IgD-negative memory B cell (primary cell): ENCODE measurements at regions not wholly inside any gene's neighbourhood (a gene's known extent, or its start where the extent isn't known, plus 50 kb on each side); places are given as distances from the start of the nearest gene placed in this dataset.

Experiments used
- H3K27ac Mint-ChIP-seq, 3 donors: one replicate each; pipeline ENCODE4 v1.8.0; 2020 to 2022; ENCODE audit warnings: mild to moderate bottlenecking in 3 of 3, mixed read lengths in 3 of 3, moderate library complexity in 1 of 3
- H3K27me3 Mint-ChIP-seq: one replicate; pipeline ENCODE4 v1.8.0; 2021; ENCODE audit warnings: mixed read lengths
- H3K36me3 Mint-ChIP-seq: one replicate; pipeline ENCODE4 v1.8.0; 2020; ENCODE audit warnings: mild to moderate bottlenecking, mixed read lengths
- H3K4me1 Mint-ChIP-seq, 3 donors: one replicate each; pipeline ENCODE4 v1.8.0; 2020 to 2022; ENCODE audit warnings: mixed read lengths in 3 of 3, mild to moderate bottlenecking in 1 of 3
- H3K4me3 Mint-ChIP-seq, 4 donors: one replicate each; pipeline ENCODE4 v1.8.0; 2020 to 2022; ENCODE audit warnings: mild to moderate bottlenecking in 4 of 4, mixed read lengths in 4 of 4, moderate library complexity in 3 of 4
- H3K9me3 Mint-ChIP-seq, 3 donors: one replicate each; pipeline ENCODE4 v1.8.0; 2020 to 2021; ENCODE audit warnings: mixed read lengths in 3 of 3, mild to moderate bottlenecking in 1 of 3

- Mint-ChIP-seq H3K4me3 (no peak overlapping the region), H3K27me3 (peaks cover 2% of the 10 kb centered on the region), H3K4me1 (no peaks in the 10 kb centered on the region), H3K36me3 (no peaks in the 10 kb centered on the region), H3K27ac (no peak overlapping the region), H3K9me3 (peaks cover 0 to 4% (median 0%) of the 10 kb centered on the region in 3 donors)
Observed at GRCh38 chr16:79786389-79786788, 185.9 kb upstream of the MAF start.

- Mint-ChIP-seq H3K9me3 (no peaks in the 10 kb centered on the region), H3K36me3 (no peaks in the 10 kb centered on the region), H3K4me1 (no peaks in the 10 kb centered on the region), H3K27me3 (peaks cover 2% of the 10 kb centered on the region), H3K27ac (no peak overlapping the region), H3K4me3 (no peak overlapping the region)
Observed at GRCh38 chr16:79784007-79784406, 183.5 kb upstream of the MAF start.

GRCh38 chr16:79777679-79778078 lies 177.1 kb upstream of the MAF start:
- no peak overlapping the region for H3K27ac Mint-ChIP-seq
- H3K27me3 Mint-ChIP-seq = peaks cover 18% of the 10 kb centered on the region
- no peaks in the 10 kb centered on the region for H3K9me3 Mint-ChIP-seq
- H3K4me3 Mint-ChIP-seq = no peak overlapping the region
- H3K4me1 Mint-ChIP-seq = no peaks in the 10 kb centered on the region
- peaks cover 2% of the 10 kb centered on the region for H3K36me3 Mint-ChIP-seq

- Mint-ChIP-seq H3K27ac (no peak overlapping the region), H3K27me3 (peaks cover 24% of the 10 kb centered on the region), H3K36me3 (peaks cover 2% of the 10 kb centered on the region), H3K9me3 (no peaks in the 10 kb centered on the region), H3K4me3 (no peak overlapping the region), H3K4me1 (no peaks in the 10 kb centered on the region)
Observed at GRCh38 chr16:79776243-79776847, 175.8 kb upstream of the MAF start.

- peaks cover 2% of the 10 kb centered on the region for H3K36me3 Mint-ChIP-seq
- peaks cover 29% of the 10 kb centered on the region for H3K27me3 Mint-ChIP-seq
- H3K4me3 Mint-ChIP-seq = no peak overlapping the region
- H3K4me1 Mint-ChIP-seq = peaks cover 4 to 8% (median 6%) of the 10 kb centered on the region in 3 donors
- no peaks in the 10 kb centered on the region for H3K9me3 Mint-ChIP-seq
- H3K27ac Mint-ChIP-seq = no peak overlapping the region
Observed at GRCh38 chr16:79772784-79773183, 172.2 kb upstream of the MAF start.

GRCh38 chr16:79772048-79772447 lies 171.5 kb upstream of the MAF start:
- Mint-ChIP-seq H3K27ac (no peak overlapping the region), H3K36me3 (peaks cover 2% of the 10 kb centered on the region), H3K4me1 (peaks cover 4 to 9% (median 6%) of the 10 kb centered on the region in 3 donors), H3K4me3 (peak overlapping the region in 1 of 4 donors; percentile 15), H3K27me3 (peaks cover 29% of the 10 kb centered on the region), H3K9me3 (no peaks in the 10 kb centered on the region)

GRCh38 chr16:79770244-79771064 lies 169.9 kb upstream of the MAF start:
- Mint-ChIP-seq H3K27ac (peak overlapping the region in 2 of 3 donors; percentile 91 to 95), H3K9me3 (no peaks in the 10 kb centered on the region), H3K27me3 (peaks cover 20% of the 10 kb centered on the region), H3K36me3 (no peaks in the 10 kb centered on the region), H3K4me1 (peaks cover 4 to 9% (median 6%) of the 10 kb centered on the region in 3 donors), H3K4me3 (peak overlapping the region; percentile 80 to 93 (median 88))

GRCh38 chr16:79769928-79770243 lies 169.3 kb upstream of the MAF start:
- peaks cover 18% of the 10 kb centered on the region for H3K27me3 Mint-ChIP-seq
- peak overlapping the region; percentile 40 to 90 (median 84) for H3K4me3 Mint-ChIP-seq
- H3K9me3 Mint-ChIP-seq = no peaks in the 10 kb centered on the region
- H3K27ac Mint-ChIP-seq = peak overlapping the region in 1 of 3 donors; percentile 63
- H3K4me1 Mint-ChIP-seq = peaks cover 4 to 9% (median 6%) of the 10 kb centered on the region in 3 donors
- no peaks in the 10 kb centered on the region for H3K36me3 Mint-ChIP-seq

GRCh38 chr16:79769270-79769927 lies 168.9 kb upstream of the MAF start:
- H3K9me3 Mint-ChIP-seq = no peaks in the 10 kb centered on the region
- peaks cover 4 to 9% (median 6%) of the 10 kb centered on the region in 3 donors for H3K4me1 Mint-ChIP-seq
- H3K27ac Mint-ChIP-seq = no peak overlapping the region
- peaks cover 17% of the 10 kb centered on the region for H3K27me3 Mint-ChIP-seq
- peak overlapping the region in 2 of 4 donors; percentile 25 to 40 for H3K4me3 Mint-ChIP-seq
- H3K36me3 Mint-ChIP-seq = no peaks in the 10 kb centered on the region

- H3K4me1 Mint-ChIP-seq = peaks cover 4 to 9% (median 6%) of the 10 kb centered on the region in 3 donors
- peak overlapping the region in 2 of 4 donors; percentile 23 to 61 for H3K4me3 Mint-ChIP-seq
- H3K27ac Mint-ChIP-seq = no peak overlapping the region
- no peaks in the 10 kb centered on the region for H3K9me3 Mint-ChIP-seq
- no peaks in the 10 kb centered on the region for H3K36me3 Mint-ChIP-seq
- H3K27me3 Mint-ChIP-seq = peaks cover 15% of the 10 kb centered on the region
Observed at GRCh38 chr16:79768276-79768970, 167.9 kb upstream of the MAF start.

- Mint-ChIP-seq H3K4me3 (no peak overlapping the region), H3K9me3 (no peaks in the 10 kb centered on the region), H3K27ac (no peak overlapping the region), H3K27me3 (peaks cover 15% of the 10 kb centered on the region), H3K36me3 (no peaks in the 10 kb centered on the region), H3K4me1 (peaks cover 4 to 9% (median 6%) of the 10 kb centered on the region in 3 donors)
Observed at GRCh38 chr16:79767421-79768275, 167.1 kb upstream of the MAF start.

- H3K27ac Mint-ChIP-seq = no peak overlapping the region
- peaks cover 3 to 7% (median 4%) of the 10 kb centered on the region in 3 donors for H3K4me1 Mint-ChIP-seq
- no peaks in the 10 kb centered on the region for H3K36me3 Mint-ChIP-seq
- no peak overlapping the region for H3K4me3 Mint-ChIP-seq
- peaks cover 6% of the 10 kb centered on the region for H3K27me3 Mint-ChIP-seq
- no peaks in the 10 kb centered on the region for H3K9me3 Mint-ChIP-seq
Observed at GRCh38 chr16:79765901-79766394, 165.4 kb upstream of the MAF start.

GRCh38 chr16:79765431-79765830 lies 164.9 kb upstream of the MAF start:
- Mint-ChIP-seq H3K9me3 (no peaks in the 10 kb centered on the region), H3K27ac (no peak overlapping the region), H3K4me3 (no peak overlapping the region), H3K4me1 (peaks cover 0 to 4% (median 0%) of the 10 kb centered on the region in 3 donors), H3K27me3 (peaks cover 2% of the 10 kb centered on the region), H3K36me3 (no peaks in the 10 kb centered on the region)
